Large intestine (tissue), 3 donors: ENCODE measurements at regions not wholly inside any gene's neighbourhood (a gene's known extent, or its start where the extent isn't known, plus 50 kb on each side); places are given as distances from the start of the nearest gene placed in this dataset.

Experiments used
- DNase-seq, 2 donors: peaks; one replicate each; pipeline versions ENCODE4 v3.0.0 to v3.0.0-alpha.2; 2013
- H3K27ac ChIP-seq: one replicate; pipeline ENCODE4 v1.5.1; 2013; ENCODE audit warnings: low read length
- H3K27me3 ChIP-seq: 2 replicates; pipeline ENCODE4 v1.6.1; 2013; ENCODE audit warnings: low read length; ENCODE audit not compliant: control insufficient read depth, insufficient read depth
- H3K36me3 ChIP-seq: 2 replicates; pipeline ENCODE4 v1.6.1; 2013; ENCODE audit warnings: low read length; ENCODE audit not compliant: control insufficient read depth, insufficient read depth
- H3K4me1 ChIP-seq: one replicate; pipeline ENCODE4 v1.6.1; 2013; ENCODE audit warnings: low read length; ENCODE audit not compliant: control insufficient read depth, insufficient read depth
- H3K4me3 ChIP-seq: one replicate; pipeline ENCODE4 v1.5.1; 2013; ENCODE audit warnings: low read length
- H3K9me3 ChIP-seq: one replicate; pipeline ENCODE4 v1.6.1; 2013; ENCODE audit warnings: mild to moderate bottlenecking, low read depth, low read length, moderate library complexity; ENCODE audit not compliant: control insufficient read depth
- WGBS: methylation state at CpG from one replicate; pipeline ENCODE4 v1.1.5; 2013; ENCODE audit warnings: low lambda C conversion rate; ENCODE audit not compliant: insufficient coverage; 5-methylcytosine and 5-hydroxymethylcytosine counted together

GRCh38 chr9:95648225-95648624, 131.5 kb upstream of the PTCH1 start:
- no peaks in the 10 kb centered on the region for H3K36me3 ChIP-seq

GRCh38 chr9:95645992-95646391, 129.2 kb upstream of the PTCH1 start:
- no peaks in the 10 kb centered on the region for H3K36me3 ChIP-seq

More at GRCh38 chr9:95648225-95648624, 131.5 kb upstream of the PTCH1 start:
- no peak for DNase-seq
- Histone ChIP-seq H3K4me1 (no peaks in the 10 kb centered on the region), H3K27me3 (no peaks in the 10 kb centered on the region), H3K9me3 (no peaks in the 10 kb centered on the region), H3K4me3 (no peak overlapping the region), H3K27ac (no peak overlapping the region)
- no CpG with 5 or more reads among the region's 5 CpGs for WGBS

GRCh38 chr9:95645579-95645978, 128.8 kb upstream of the PTCH1 start:
- no peak for DNase-seq
- WGBS: no CpG with 5 or more reads among the region's 2 CpGs
- Histone ChIP-seq H3K27ac (no peak overlapping the region), H3K36me3 (no peaks in the 10 kb centered on the region), H3K9me3 (no peaks in the 10 kb centered on the region), H3K27me3 (no peaks in the 10 kb centered on the region), H3K4me3 (no peak overlapping the region), H3K4me1 (no peaks in the 10 kb centered on the region)

More at GRCh38 chr9:95645992-95646391, 129.2 kb upstream of the PTCH1 start:
- H3K4me1 ChIP-seq: no peaks in the 10 kb centered on the region
- H3K4me3 ChIP-seq: no peak overlapping the region
- no peaks in the 10 kb centered on the region for H3K27me3 ChIP-seq
- DNase-seq: no peak
- H3K9me3 ChIP-seq: no peaks in the 10 kb centered on the region
- no peak overlapping the region for H3K27ac ChIP-seq

GRCh38 chr9:95644377-95644776, 127.6 kb upstream of the PTCH1 start:
- no CpG with 5 or more reads among the region's 2 CpGs for WGBS
- no peak for DNase-seq
- H3K36me3 ChIP-seq: no peaks in the 10 kb centered on the region
- H3K9me3 ChIP-seq: no peaks in the 10 kb centered on the region
- no peak overlapping the region for H3K4me3 ChIP-seq
- H3K27ac ChIP-seq: no peak overlapping the region
- no peaks in the 10 kb centered on the region for H3K27me3 ChIP-seq
- H3K4me1 ChIP-seq: no peaks in the 10 kb centered on the region

- Histone ChIP-seq H3K36me3 (no peaks in the 10 kb centered on the region), H3K27ac (no peak overlapping the region), H3K4me1 (no peaks in the 10 kb centered on the region), H3K27me3 (no peaks in the 10 kb centered on the region), H3K9me3 (no peaks in the 10 kb centered on the region), H3K4me3 (no peak overlapping the region)
- DNase-seq: no peak
- WGBS: 75% methylated on average over 4 of the region's 4 CpGs
Measured at GRCh38 chr9:95643619-95644018, 126.8 kb upstream of the PTCH1 start.

- no peaks in the 10 kb centered on the region for H3K27me3 ChIP-seq
- no peak for DNase-seq
- no peaks in the 10 kb centered on the region for H3K9me3 ChIP-seq
- no peaks in the 10 kb centered on the region for H3K4me1 ChIP-seq
- H3K36me3 ChIP-seq: no peaks in the 10 kb centered on the region
- H3K27ac ChIP-seq: no peak overlapping the region
- H3K4me3 ChIP-seq: no peak overlapping the region
Measured at GRCh38 chr9:95642189-95642588, 125.4 kb upstream of the PTCH1 start.

- Histone ChIP-seq H3K27ac (no peak overlapping the region), H3K4me3 (no peak overlapping the region), H3K4me1 (no peaks in the 10 kb centered on the region), H3K9me3 (no peaks in the 10 kb centered on the region), H3K36me3 (no peaks in the 10 kb centered on the region), H3K27me3 (no peaks in the 10 kb centered on the region)
- no peak for DNase-seq
- no CpG with 5 or more reads among the region's 6 CpGs for WGBS
Measured at GRCh38 chr9:95641586-95641985, 124.8 kb upstream of the PTCH1 start.

- Histone ChIP-seq H3K27me3 (no peaks in the 10 kb centered on the region), H3K27ac (no peak overlapping the region), H3K9me3 (no peaks in the 10 kb centered on the region), H3K36me3 (no peaks in the 10 kb centered on the region), H3K4me1 (no peaks in the 10 kb centered on the region), H3K4me3 (no peak overlapping the region)
- no peak for DNase-seq
- WGBS: no CpG with 5 or more reads among the region's 6 CpGs
Measured at GRCh38 chr9:95640336-95640735, 123.6 kb upstream of the PTCH1 start.

GRCh38 chr9:95635986-95636671, 119.4 kb upstream of the PTCH1 start:
- no peaks in the 10 kb centered on the region for H3K36me3 ChIP-seq
- H3K4me3 ChIP-seq: no peak overlapping the region
- H3K27ac ChIP-seq: no peak overlapping the region
- no peaks in the 10 kb centered on the region for H3K4me1 ChIP-seq
- no peaks in the 10 kb centered on the region for H3K27me3 ChIP-seq
- no peak for DNase-seq
- no CpG with 5 or more reads among the region's 4 CpGs for WGBS
- no peaks in the 10 kb centered on the region for H3K9me3 ChIP-seq

- no peak overlapping the region for H3K27ac ChIP-seq
- no peak overlapping the region for H3K4me3 ChIP-seq
- H3K9me3 ChIP-seq: no peaks in the 10 kb centered on the region
- H3K36me3 ChIP-seq: no peaks in the 10 kb centered on the region
- H3K4me1 ChIP-seq: no peaks in the 10 kb centered on the region
- DNase-seq: no peak
- no peaks in the 10 kb centered on the region for H3K27me3 ChIP-seq
- 73% methylated on average over 3 of the region's 6 CpGs for WGBS
Measured at GRCh38 chr9:95634536-95634935, 117.8 kb upstream of the PTCH1 start.

GRCh38 chr9:95634114-95634513, 117.3 kb upstream of the PTCH1 start:
- no peak overlapping the region for H3K4me3 ChIP-seq
- H3K9me3 ChIP-seq: no peaks in the 10 kb centered on the region
- no CpG with 5 or more reads among the region's 4 CpGs for WGBS
- H3K4me1 ChIP-seq: no peaks in the 10 kb centered on the region
- no peak for DNase-seq
- no peaks in the 10 kb centered on the region for H3K36me3 ChIP-seq
- H3K27ac ChIP-seq: no peak overlapping the region
- no peaks in the 10 kb centered on the region for H3K27me3 ChIP-seq
